T-cell (primary cell): ENCODE measurements at regions not wholly inside any gene's neighbourhood (a gene's known extent, or its start where the extent isn't known, plus 50 kb on each side); places are given as distances from the start of the nearest gene placed in this dataset.

Experiments
- ATAC-seq, 4 experiments: fragments of 200-7000 bp in 3 of 4; fragments of 150-1000 bp in 1 of 4; cut with Tn5 transposase; replicated peaks in 1 of 4; 1 replicate in 3 of 4; 2 replicates in 1 of 4; pipeline ENCODE4 v1.10.0; 2021; ENCODE audit warnings: moderate library complexity in 3 of 4, mild to moderate bottlenecking in 2 of 4, moderate number of reproducible peaks in 1 of 4
- CTCF ChIA-PET, 2 donors: fragments of 300-600 bp; sonication (Branson Sonifier 250); formaldehyde crosslinking; loops; one replicate each; lab custom pipeline; 2022; ENCODE audit warnings: antibody characterized with exemption in 2 of 2; lab: Charles Lee
- POLR2A ChIA-PET, 2 donors: fragments of 300-600 bp; sonication (Branson Sonifier 250); formaldehyde crosslinking; loops; one replicate each; lab custom pipeline; 2022; ENCODE audit warnings: antibody characterized with exemption in 2 of 2; lab: Charles Lee
- DNase-seq, 35 experiments: peaks; one replicate each; pipeline versions ENCODE4 v3.0.0 to v3.0.0-alpha.2; 2013 to 2023
- H3K27ac ChIP-seq: one replicate; pipeline ENCODE4 v1.5.1; 2013; ENCODE audit warnings: low read length
- H3K27me3 ChIP-seq, 2 experiments: replicated peaks in 1 of 2; 1 replicate in 1 of 2; 2 replicates in 1 of 2; pipeline versions ENCODE4 v1.6.1 to v1.7.0; 2013; ENCODE audit warnings: low read length in 1 of 2, mixed read lengths in 1 of 2; ENCODE audit not compliant: control insufficient read depth in 2 of 2, insufficient read depth in 2 of 2; ENCODE audit errors: extremely low read depth in 1 of 2
- H3K36me3 ChIP-seq, 2 donors: 1 replicate in 1 of 2; 2 replicates in 1 of 2; pipeline versions ENCODE4 v1.6.1 to v1.7.0; 2013; ENCODE audit warnings: low read length in 1 of 2; ENCODE audit not compliant: control insufficient read depth in 2 of 2, insufficient read depth in 1 of 2; ENCODE audit errors: extremely low read depth in 1 of 2
- H3K4me1 ChIP-seq, 2 experiments: 1 replicate in 1 of 2; 2 replicates in 1 of 2; pipeline versions ENCODE4 v1.6.1 to v1.7.0; 2013; ENCODE audit warnings: low read length in 2 of 2, mixed read lengths in 1 of 2; ENCODE audit not compliant: insufficient read depth in 2 of 2, control insufficient read depth in 1 of 2; ENCODE audit errors: extremely low read depth in 1 of 2
- H3K4me3 ChIP-seq, 2 donors: 1 replicate in 1 of 2; 2 replicates in 1 of 2; pipeline versions ENCODE4 v1.5.1 to v1.7.0; 2013; ENCODE audit warnings: mild to moderate bottlenecking in 2 of 2, low read length in 1 of 2, moderate library complexity in 1 of 2; ENCODE audit not compliant: control insufficient read depth in 1 of 2; ENCODE audit errors: extremely low read depth in 1 of 2
- H3K9me3 ChIP-seq: 2 replicates; pipeline ENCODE4 v1.7.0; 2013
- H3K27ac Mint-ChIP-seq, 2 donors: one replicate each; pipeline ENCODE4 v1.8.0; 2020 to 2021; ENCODE audit warnings: mild to moderate bottlenecking in 2 of 2, mixed read lengths in 2 of 2
- H3K27me3 Mint-ChIP-seq, 2 donors: one replicate each; pipeline ENCODE4 v1.8.0; 2021 to 2022; ENCODE audit warnings: mixed read lengths in 2 of 2
- H3K36me3 Mint-ChIP-seq: one replicate; pipeline ENCODE4 v1.8.0; 2021; ENCODE audit warnings: mixed read lengths
- H3K4me1 Mint-ChIP-seq, 3 donors: one replicate each; pipeline ENCODE4 v1.8.0; 2020 to 2022; ENCODE audit warnings: mixed read lengths in 3 of 3, mild to moderate bottlenecking in 1 of 3
- H3K4me3 Mint-ChIP-seq, 3 donors: one replicate each; pipeline ENCODE4 v1.8.0; 2020 to 2022; ENCODE audit warnings: mild to moderate bottlenecking in 3 of 3, mixed read lengths in 3 of 3, moderate library complexity in 3 of 3
- H3K9me3 Mint-ChIP-seq, 3 donors: one replicate each; pipeline ENCODE4 v1.8.0; 2020 to 2022; ENCODE audit warnings: mixed read lengths in 3 of 3
- WGBS: methylation state at CpG from one replicate; pipeline ENCODE4 v1.1.5; 2013; ENCODE audit warnings: missing lambda C conversion rate; ENCODE audit not compliant: insufficient coverage; 5-methylcytosine and 5-hydroxymethylcytosine counted together

GRCh38 chr5:163670036-163670435, 164.6 kb downstream of the MAT2B start:
- DNase-seq (no peak), ATAC-seq (no peak)
- no peak overlapping the region for H3K27ac ChIP-seq
- no peaks in the 10 kb centered on the region for H3K36me3 Mint-ChIP-seq
- ChIA-PET POLR2A (no interaction called here), CTCF (no interaction called here)
- no peaks in the 10 kb centered on the region for H3K4me1 Mint-ChIP-seq
- no peaks in the 10 kb centered on the region for H3K9me3 ChIP-seq
- no peaks in the 10 kb centered on the region for H3K27me3 ChIP-seq
- peaks cover 0 to under 1% (median 0%) of the 10 kb centered on the region in 3 donors for H3K9me3 Mint-ChIP-seq
- H3K4me3 Mint-ChIP-seq: no peak overlapping the region
- H3K27ac Mint-ChIP-seq: no peak overlapping the region
- H3K36me3 ChIP-seq: no peaks in the 10 kb centered on the region
- no peaks in the 10 kb centered on the region for H3K4me1 ChIP-seq
- H3K4me3 ChIP-seq: no peak overlapping the region
- H3K27me3 Mint-ChIP-seq: peaks cover 0 to 6% of the 10 kb centered on the region in 2 donors

- Mint-ChIP-seq H3K27ac (no peak overlapping the region), H3K27me3 (no peaks in the 10 kb centered on the region), H3K9me3 (no peaks in the 10 kb centered on the region), H3K4me3 (no peak overlapping the region), H3K4me1 (no peaks in the 10 kb centered on the region), H3K36me3 (no peaks in the 10 kb centered on the region)
- ATAC-seq (no peak), DNase-seq (no peak)
- Histone ChIP-seq H3K4me3 (no peak overlapping the region), H3K9me3 (no peaks in the 10 kb centered on the region), H3K27ac (no peak overlapping the region), H3K36me3 (no peaks in the 10 kb centered on the region), H3K27me3 (no peaks in the 10 kb centered on the region), H3K4me1 (no peaks in the 10 kb centered on the region)
- CTCF ChIA-PET: no interaction called here
- POLR2A ChIA-PET: no interaction called here
- WGBS: 60% methylated on average over 2 of the region's 2 CpGs
These were observed 171.7 kb downstream of the MAT2B start for GRCh38 chr5:163677092-163677491.

DNA sequence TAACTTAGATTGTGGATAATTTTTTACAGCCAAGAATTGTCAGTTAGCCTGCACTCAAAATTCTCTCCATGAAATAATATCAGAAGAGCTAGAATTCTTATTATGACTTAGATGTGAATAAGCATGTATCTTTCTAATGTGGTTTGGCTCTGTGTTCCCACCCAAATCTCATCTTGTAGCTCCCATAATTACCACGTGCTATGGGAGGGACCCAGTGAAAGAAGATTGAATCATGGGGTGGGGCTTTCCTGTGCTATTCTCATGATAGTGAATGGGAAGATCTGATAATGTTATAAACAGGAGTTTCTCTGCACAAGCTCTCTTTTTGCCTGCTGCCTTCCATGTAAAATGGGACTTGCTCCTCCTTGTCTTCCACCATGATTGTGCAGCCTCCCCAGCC, 176.8 kb downstream of the MAT2B start:
- WGBS: no CpG with 5 or more reads among the region's 1 CpG
- no peaks in the 10 kb centered on the region for H3K36me3 ChIP-seq
- H3K27me3 ChIP-seq: no peaks in the 10 kb centered on the region
- ChIA-PET POLR2A (interaction anchor here in 1 of 2 donors (0.6 kb wide), 1 partner anchor 92 kb away, joined by 3 read pairs; no protein-coding TSS in a partner anchor), CTCF (no interaction called here)
- no peak for DNase-seq
- H3K27me3 Mint-ChIP-seq: peaks cover 0 to 4% of the 10 kb centered on the region in 2 donors
- no peak overlapping the region for H3K4me3 Mint-ChIP-seq
- ATAC-seq: no peak
- no peaks in the 10 kb centered on the region for H3K9me3 ChIP-seq
- H3K27ac Mint-ChIP-seq: no peak overlapping the region
- H3K4me3 ChIP-seq: no peak overlapping the region
- no peaks in the 10 kb centered on the region for H3K4me1 Mint-ChIP-seq
- H3K9me3 Mint-ChIP-seq: peaks cover 0 to 3% (median 0%) of the 10 kb centered on the region in 3 donors
- no peaks in the 10 kb centered on the region for H3K4me1 ChIP-seq
- no peaks in the 10 kb centered on the region for H3K36me3 Mint-ChIP-seq
- H3K27ac ChIP-seq: no peak overlapping the region

DNA sequence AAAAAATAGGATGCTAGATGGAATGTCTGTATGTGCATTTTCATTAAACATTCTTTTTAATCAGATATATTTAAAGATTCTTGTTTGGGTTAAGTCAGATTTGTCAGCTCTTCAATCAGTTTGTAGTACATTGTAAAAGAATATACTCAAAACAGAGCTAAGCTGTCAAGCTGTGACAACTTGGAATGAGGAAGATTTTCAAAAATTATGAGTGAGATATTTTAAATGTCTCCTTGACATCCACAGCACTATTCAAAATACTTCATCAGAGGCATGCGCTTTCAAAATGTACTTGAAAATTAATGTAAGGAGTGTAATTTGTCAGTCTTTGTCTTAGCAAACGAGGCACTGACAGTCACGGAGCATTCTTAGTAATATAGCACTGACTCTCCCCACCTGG, 182.0 kb downstream of the MAT2B start:
- DNase-seq: no peak
- Histone ChIP-seq H3K27me3 (no peaks in the 10 kb centered on the region), H3K4me3 (no peak overlapping the region), H3K9me3 (no peaks in the 10 kb centered on the region), H3K4me1 (no peaks in the 10 kb centered on the region), H3K27ac (no peak overlapping the region), H3K36me3 (no peaks in the 10 kb centered on the region)
- H3K4me1 Mint-ChIP-seq: no peaks in the 10 kb centered on the region
- H3K36me3 Mint-ChIP-seq: no peaks in the 10 kb centered on the region
- no peak for ATAC-seq
- ChIA-PET POLR2A (no interaction called here), CTCF (no interaction called here)
- H3K27ac Mint-ChIP-seq: no peak overlapping the region
- no CpG with 5 or more reads among the region's 3 CpGs for WGBS
- H3K27me3 Mint-ChIP-seq: peaks cover 0 to 2% of the 10 kb centered on the region in 2 donors
- H3K9me3 Mint-ChIP-seq: peaks cover 0 to 3% (median 0%) of the 10 kb centered on the region in 3 donors
- no peak overlapping the region for H3K4me3 Mint-ChIP-seq

DNA sequence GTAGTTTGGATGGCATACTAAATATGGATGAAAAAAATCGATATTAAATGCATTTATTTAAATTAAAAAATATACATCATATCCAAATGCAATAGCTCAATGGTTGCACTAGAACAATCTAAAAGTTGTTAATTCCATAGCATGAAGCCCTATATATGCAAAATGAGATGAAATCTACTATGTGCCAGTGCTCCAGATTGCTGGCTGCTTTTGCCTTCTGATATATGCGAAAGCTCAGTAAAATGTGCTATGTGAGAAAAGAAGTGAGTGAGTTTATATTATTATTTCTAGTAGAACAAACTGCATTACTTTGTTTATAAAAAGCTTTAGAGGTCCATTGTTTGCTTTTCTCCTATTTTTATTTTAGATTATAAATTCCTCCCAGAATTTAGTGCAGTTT, 186.7 kb downstream of the MAT2B start:
- H3K36me3 Mint-ChIP-seq: no peaks in the 10 kb centered on the region
- WGBS: no CpG with 5 or more reads among the region's 2 CpGs
- no peaks in the 10 kb centered on the region for H3K36me3 ChIP-seq
- no peaks in the 10 kb centered on the region for H3K9me3 Mint-ChIP-seq
- H3K4me1 Mint-ChIP-seq: no peaks in the 10 kb centered on the region
- H3K4me1 ChIP-seq: no peaks in the 10 kb centered on the region
- no peak for DNase-seq
- peaks cover 0 to 3% of the 10 kb centered on the region in 2 donors for H3K27me3 Mint-ChIP-seq
- no peaks in the 10 kb centered on the region for H3K27me3 ChIP-seq
- no peak overlapping the region for H3K4me3 Mint-ChIP-seq
- POLR2A ChIA-PET: no interaction called here
- no peak overlapping the region for H3K27ac Mint-ChIP-seq
- H3K27ac ChIP-seq: no peak overlapping the region
- no peak for ATAC-seq
- no peak overlapping the region for H3K4me3 ChIP-seq
- CTCF ChIA-PET: interaction anchor here in 1 of 2 donors (0.7 kb wide), 1 partner anchor 817 kb away, joined by 3 read pairs; no protein-coding TSS in a partner anchor
- H3K9me3 ChIP-seq: no peaks in the 10 kb centered on the region

- Histone ChIP-seq H3K27ac (no peak overlapping the region), H3K36me3 (no peaks in the 10 kb centered on the region), H3K9me3 (no peaks in the 10 kb centered on the region), H3K27me3 (no peaks in the 10 kb centered on the region), H3K4me1 (no peaks in the 10 kb centered on the region), H3K4me3 (no peak overlapping the region)
- Mint-ChIP-seq H3K9me3 (no peaks in the 10 kb centered on the region), H3K36me3 (no peaks in the 10 kb centered on the region), H3K27me3 (peaks cover 0 to 3% of the 10 kb centered on the region in 2 donors), H3K4me3 (no peak overlapping the region), H3K4me1 (no peaks in the 10 kb centered on the region), H3K27ac (no peak overlapping the region)
- DNase-seq: peak in 1 of 35 experiments; percentile 8
- ChIA-PET POLR2A (no interaction called here), CTCF (interaction anchor here in 1 of 2 donors (0.5 to 0.9 kb wide), 3 partner anchors 296 to 1523 kb away, joined by 3 to 4 read pairs (median 3); no protein-coding TSS in a partner anchor)
- ATAC-seq: peak in 1 of 4 experiments; percentile 30
- 43% methylated on average over 4 of the region's 10 CpGs for WGBS
These were observed 190.6 kb downstream of the MAT2B start for GRCh38 chr5:163695830-163696578.
